LNCAP (cell line): ENCODE measurements at regions not wholly inside any gene's neighbourhood (a gene's known extent, or its start where the extent isn't known, plus 50 kb on each side); places are given as distances from the start of the nearest gene placed in this dataset.

ENCODE experiments used
- TF ChIP-seq, protein P1 (sequence below): fragments of 450-650 bp; IDR thresholded peaks from 2 replicates; pipeline ENCODE4 v1.5.1; 2017; ENCODE audit warnings: mild to moderate bottlenecking

- TF ChIP-seq, protein P1, sequence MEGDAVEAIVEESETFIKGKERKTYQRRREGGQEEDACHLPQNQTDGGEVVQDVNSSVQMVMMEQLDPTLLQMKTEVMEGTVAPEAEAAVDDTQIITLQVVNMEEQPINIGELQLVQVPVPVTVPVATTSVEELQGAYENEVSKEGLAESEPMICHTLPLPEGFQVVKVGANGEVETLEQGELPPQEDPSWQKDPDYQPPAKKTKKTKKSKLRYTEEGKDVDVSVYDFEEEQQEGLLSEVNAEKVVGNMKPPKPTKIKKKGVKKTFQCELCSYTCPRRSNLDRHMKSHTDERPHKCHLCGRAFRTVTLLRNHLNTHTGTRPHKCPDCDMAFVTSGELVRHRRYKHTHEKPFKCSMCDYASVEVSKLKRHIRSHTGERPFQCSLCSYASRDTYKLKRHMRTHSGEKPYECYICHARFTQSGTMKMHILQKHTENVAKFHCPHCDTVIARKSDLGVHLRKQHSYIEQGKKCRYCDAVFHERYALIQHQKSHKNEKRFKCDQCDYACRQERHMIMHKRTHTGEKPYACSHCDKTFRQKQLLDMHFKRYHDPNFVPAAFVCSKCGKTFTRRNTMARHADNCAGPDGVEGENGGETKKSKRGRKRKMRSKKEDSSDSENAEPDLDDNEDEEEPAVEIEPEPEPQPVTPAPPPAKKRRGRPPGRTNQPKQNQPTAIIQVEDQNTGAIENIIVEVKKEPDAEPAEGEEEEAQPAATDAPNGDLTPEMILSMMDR: no peak
Observed at GRCh38 chrX:95029571-95029970, 1355.6 kb downstream of the FAM133A start.

DNA sequence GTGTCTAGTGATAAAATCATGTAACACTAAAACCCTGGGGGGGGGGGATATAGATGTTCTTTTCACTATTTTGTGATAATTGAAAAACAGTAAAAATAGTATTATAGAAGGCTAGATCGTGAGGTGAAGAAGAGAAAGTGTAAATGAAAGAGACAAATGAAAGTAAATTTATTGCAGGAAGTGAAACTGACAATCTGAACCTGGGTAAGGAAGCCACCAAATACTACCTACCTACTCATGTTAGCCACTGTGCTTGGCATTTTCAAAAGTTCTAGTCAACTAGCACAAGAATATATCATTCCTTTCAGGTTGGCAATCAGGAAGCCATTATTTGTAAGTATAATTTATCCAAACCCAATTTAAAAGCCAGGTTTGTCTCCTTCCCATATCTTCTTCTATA is 1366.1 kb downstream of the FAM133A start:
- TF ChIP-seq, protein P1: no peak

GRCh38 chrX:95044331-95044730 is 1370.3 kb downstream of the FAM133A start:
- TF ChIP-seq, protein P1: no peak

DNA sequence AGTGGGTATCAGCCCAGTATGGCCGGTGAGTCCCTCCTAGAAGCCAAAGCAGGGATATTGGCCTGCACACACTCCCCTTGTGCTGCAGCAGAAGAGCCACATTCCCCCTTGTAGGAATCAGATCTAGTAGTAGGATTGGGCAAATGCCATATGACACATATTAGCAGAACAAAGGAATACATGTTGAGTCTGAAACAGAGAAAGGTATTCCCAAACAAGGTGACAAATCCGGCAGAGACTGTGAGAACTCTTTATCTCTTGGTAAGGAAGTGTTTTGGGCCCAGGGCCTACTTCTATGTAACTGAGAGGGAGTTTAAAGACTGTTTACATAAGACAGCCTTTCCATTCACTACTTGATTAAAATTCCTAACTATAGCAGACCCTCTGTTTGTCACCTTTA is 1382.0 kb downstream of the FAM133A start:
- TF ChIP-seq, protein P1: no peak

GRCh38 chrX:95056901-95057300 is 1382.9 kb downstream of the FAM133A start:
- TF ChIP-seq, protein P1: no peak

DNA sequence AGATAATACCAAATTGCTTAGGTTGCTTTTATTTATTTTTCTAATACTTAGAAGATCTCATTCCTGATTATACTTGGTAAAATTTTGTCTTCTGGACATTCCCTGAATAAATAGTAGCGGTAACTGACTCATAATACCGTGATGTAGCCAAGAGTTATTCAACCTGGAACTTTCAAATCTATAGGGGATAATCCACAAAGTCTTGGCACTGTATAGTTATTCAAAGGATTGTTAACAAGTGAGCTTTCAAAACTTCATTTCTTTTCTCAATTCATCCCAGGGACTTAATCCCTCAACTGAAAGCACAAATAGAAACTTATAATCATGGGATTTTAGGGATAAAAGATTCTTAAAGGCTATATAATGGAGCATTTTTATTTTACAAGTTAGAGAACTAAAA is 1383.3 kb downstream of the FAM133A start:
- TF ChIP-seq, protein P1: no peak

GRCh38 chrX:95058815-95059214 is 1384.8 kb downstream of the FAM133A start:
- TF ChIP-seq, protein P1: no peak

DNA sequence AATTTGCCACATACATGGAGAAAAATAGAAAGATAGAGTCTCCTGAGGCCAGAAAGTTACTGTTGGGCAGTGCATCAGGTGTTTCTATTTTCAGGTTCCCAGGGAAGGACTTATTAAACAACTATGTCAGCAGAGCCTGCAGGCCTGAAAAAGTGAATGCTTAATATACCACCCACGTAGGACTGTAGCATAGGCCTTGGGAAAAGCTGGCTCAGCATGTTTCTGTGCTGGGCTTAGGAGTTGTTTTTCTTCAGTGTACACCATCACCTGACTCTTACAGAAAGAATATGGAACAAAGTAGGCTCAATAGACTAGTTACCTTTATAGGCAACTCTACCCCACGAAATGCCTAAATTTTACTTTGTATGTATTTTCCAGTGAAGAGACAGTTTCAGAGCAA is 1385.9 kb downstream of the FAM133A start:
- TF ChIP-seq, protein P1: no peak
